MM.1S (cell line): ENCODE measurements at regions not wholly inside any gene's neighbourhood (a gene's known extent, or its start where the extent isn't known, plus 50 kb on each side); places are given as distances from the start of the nearest gene placed in this dataset.
"Not testable (repeated sequence)": the region's sequence is repeated elsewhere in the genome, so short reads cannot be mapped to it uniquely, and the experiment has no call there.

Source experiments
- DNase-seq: peaks from one replicate; pipeline ENCODE4 v3.0.0-alpha.2; 2015
- H2AFZ ChIP-seq: fragments of 300-600 bp; sonication (generic); 2 replicates; pipeline ENCODE4 v1.6.0; 2016; ENCODE audit warnings: antibody characterized with exemption, low read length
- H3F3A ChIP-seq: fragments of 300-600 bp; sonication (generic); 2 replicates; pipeline ENCODE4 v1.6.1; 2016; ENCODE audit warnings: mild to moderate bottlenecking, antibody characterized with exemption, low read length, moderate library complexity, mixed read lengths; ENCODE audit not compliant: insufficient read depth
- H3K27ac ChIP-seq: fragments of 300-600 bp; sonication (generic); 2 replicates; pipeline ENCODE4 v1.5.1; 2016; ENCODE audit warnings: mild to moderate bottlenecking, low read length
- H3K27me3 ChIP-seq: fragments of 300-600 bp; sonication (generic); replicated peaks from 2 replicates; pipeline ENCODE4 v1.6.0; 2016; ENCODE audit warnings: low read length; ENCODE audit not compliant: insufficient read depth
- H3K36me3 ChIP-seq: fragments of 300-600 bp; sonication (generic); replicated peaks from 2 replicates; pipeline ENCODE4 v1.6.1; 2016; ENCODE audit warnings: mild to moderate bottlenecking, low read length, mixed read lengths; ENCODE audit not compliant: insufficient read depth
- H3K4me1 ChIP-seq: fragments of 300-600 bp; sonication (generic); 2 replicates; pipeline ENCODE4 v1.6.1; 2016; ENCODE audit warnings: low read length, mixed read lengths
- H3K4me2 ChIP-seq: fragments of 300-600 bp; sonication (generic); 2 replicates; pipeline ENCODE4 v1.6.0; 2016; ENCODE audit warnings: low read depth, low read length
- H3K4me3 ChIP-seq: fragments of 300-600 bp; sonication (generic); 2 replicates; pipeline ENCODE4 v1.5.1; 2016; ENCODE audit warnings: low read length, mixed read lengths
- H3K79me2 ChIP-seq: fragments of 300-600 bp; sonication (generic); 2 replicates; pipeline ENCODE4 v1.6.1; 2016; ENCODE audit warnings: mixed run types, low read length, mixed read lengths
- H3K9ac ChIP-seq: fragments of 300-600 bp; sonication (generic); 2 replicates; pipeline ENCODE4 v1.6.1; 2016; ENCODE audit warnings: low read length, mixed read lengths
- H3K9me2 ChIP-seq: fragments of 300-600 bp; sonication (generic); replicated peaks from 2 replicates; pipeline ENCODE4 v1.6.1; 2016; ENCODE audit warnings: mild to moderate bottlenecking, low read length, mixed read lengths; ENCODE audit not compliant: insufficient read depth
- H3K9me3 ChIP-seq: fragments of 300-600 bp; sonication (generic); replicated peaks from 2 replicates; pipeline ENCODE4 v1.6.1; 2016; ENCODE audit warnings: mild to moderate bottlenecking, low read length, mixed read lengths; ENCODE audit not compliant: insufficient read depth
- H4K20me1 ChIP-seq: fragments of 300-600 bp; sonication (generic); 2 replicates; pipeline ENCODE4 v1.6.1; 2016; ENCODE audit warnings: mild to moderate bottlenecking, low read length, moderate library complexity, mixed read lengths; ENCODE audit not compliant: insufficient read depth

- not testable (repeated sequence) for H3K27ac ChIP-seq, H3K36me3 ChIP-seq, H3K4me2 ChIP-seq, H3K4me3 ChIP-seq, H4K20me1 ChIP-seq, H3K27me3 ChIP-seq, H3K9me2 ChIP-seq, H3K79me2 ChIP-seq, H3K9ac ChIP-seq, H3K9me3 ChIP-seq, H3F3A ChIP-seq, H2AFZ ChIP-seq, DNase-seq, H3K4me1 ChIP-seq
Observed at GRCh38 chr1:146763234-146763633, 174.9 kb upstream of the NBPF12 start.

DNA sequence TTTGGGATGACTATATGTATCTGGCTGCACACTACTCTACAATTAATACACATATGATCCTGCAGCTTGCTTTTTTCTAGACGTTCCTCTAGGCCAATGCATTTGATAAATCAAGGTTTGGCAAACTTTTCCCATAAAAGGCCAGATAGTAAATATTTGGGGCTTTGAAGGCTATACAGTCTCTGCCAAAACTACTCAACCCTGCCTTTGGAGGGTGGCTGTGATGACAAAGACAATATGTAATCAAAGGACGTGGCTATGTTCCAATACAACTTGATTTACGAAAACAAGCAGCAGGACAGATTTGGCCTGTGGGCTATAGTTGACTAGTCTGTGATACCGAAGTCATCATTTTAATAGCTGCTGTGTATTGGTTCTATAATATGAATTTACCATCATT lies 181.3 kb upstream of the NBPF12 start:
- H3K79me2 ChIP-seq, result not testable (repeated sequence)

DNA sequence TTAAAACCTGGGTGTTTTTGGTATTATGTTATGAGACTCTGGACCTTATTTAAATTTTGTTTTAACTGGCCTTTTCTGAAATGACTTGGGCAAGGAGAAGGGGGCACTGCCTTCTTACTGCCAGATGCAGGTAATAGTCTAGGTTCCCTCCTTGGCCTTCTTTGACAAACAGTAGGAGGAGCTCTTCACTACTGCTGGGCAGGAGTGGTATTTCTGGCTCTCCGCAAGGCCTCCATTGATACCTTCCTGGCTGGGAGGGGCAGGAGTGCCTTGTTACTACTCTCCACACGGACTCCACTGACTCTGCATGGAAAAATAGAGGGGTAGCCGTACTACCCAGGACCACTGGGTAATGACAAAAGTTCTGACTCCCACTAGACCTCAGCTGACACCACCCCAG lies 189.4 kb upstream of the NBPF12 start:
- H3K36me3 ChIP-seq, H3K9me3 ChIP-seq, H3K9ac ChIP-seq, H3K4me1 ChIP-seq, H3F3A ChIP-seq, H2AFZ ChIP-seq, H3K4me2 ChIP-seq, H3K4me3 ChIP-seq, H4K20me1 ChIP-seq, DNase-seq, H3K79me2 ChIP-seq, H3K27me3 ChIP-seq, H3K27ac ChIP-seq, H3K9me2 ChIP-seq: not testable (repeated sequence)

More for the DNA sequence above, 181.3 kb upstream of the NBPF12 start:
- not testable (repeated sequence) for H3K27ac ChIP-seq, DNase-seq, H3K9me3 ChIP-seq, H3K9ac ChIP-seq, H3K9me2 ChIP-seq, H3K36me3 ChIP-seq, H2AFZ ChIP-seq, H3K4me2 ChIP-seq, H3K4me3 ChIP-seq, H3K4me1 ChIP-seq, H3K27me3 ChIP-seq, H4K20me1 ChIP-seq, H3F3A ChIP-seq

GRCh38 chr1:146731981-146732680 lies 206.0 kb upstream of the NBPF12 start:
- H3K27me3 ChIP-seq, H3K27ac ChIP-seq, H3K9ac ChIP-seq, H3K4me2 ChIP-seq, DNase-seq, H3F3A ChIP-seq, H4K20me1 ChIP-seq, H3K4me3 ChIP-seq, H2AFZ ChIP-seq, H3K9me2 ChIP-seq, H3K36me3 ChIP-seq, H3K9me3 ChIP-seq, H3K79me2 ChIP-seq, H3K4me1 ChIP-seq: not testable (repeated sequence)

DNA sequence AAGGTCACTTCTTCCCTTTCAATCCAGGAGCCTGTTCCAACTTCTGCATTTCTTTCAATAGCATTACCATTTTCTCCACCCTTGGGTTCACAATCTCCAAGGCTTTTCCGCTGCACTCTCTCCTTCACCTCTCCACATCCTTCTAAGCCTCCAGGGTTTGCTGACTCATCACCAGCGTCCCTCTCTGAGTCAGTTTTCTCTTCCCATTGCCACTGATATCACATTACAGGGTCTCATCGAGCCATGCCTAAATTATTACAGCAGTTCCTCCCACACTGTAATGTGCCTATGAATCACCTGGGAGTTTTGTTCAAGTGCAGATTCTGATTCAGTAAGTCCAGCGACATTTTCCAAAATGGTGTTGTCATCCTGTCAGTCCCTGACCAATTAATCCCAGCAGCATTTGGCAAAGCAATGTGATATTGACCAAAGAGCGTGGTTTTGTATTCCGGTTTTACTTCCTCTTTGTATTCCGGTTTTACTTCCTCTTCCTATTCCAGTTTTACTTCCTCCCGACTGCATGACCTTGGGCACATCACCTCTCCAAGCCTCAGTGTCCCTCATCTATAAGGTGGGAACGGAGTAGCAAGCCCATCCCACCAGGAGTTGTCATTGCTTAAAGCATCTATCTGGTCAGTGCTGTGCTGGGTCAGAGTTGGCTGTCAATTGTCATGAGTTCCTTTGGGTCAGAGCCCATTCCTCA lies 208.3 kb upstream of the NBPF12 start:
- H3K9ac ChIP-seq, H3K4me1 ChIP-seq, H3F3A ChIP-seq, H3K4me3 ChIP-seq, DNase-seq, H2AFZ ChIP-seq, H3K27ac ChIP-seq, H3K36me3 ChIP-seq, H3K27me3 ChIP-seq, H3K9me3 ChIP-seq, H4K20me1 ChIP-seq, H3K79me2 ChIP-seq, H3K4me2 ChIP-seq, H3K9me2 ChIP-seq: not testable (repeated sequence)

GRCh38 chr1:146715054-146715453 lies 223.1 kb upstream of the NBPF12 start:
- H2AFZ ChIP-seq, H3F3A ChIP-seq, DNase-seq, H3K9me3 ChIP-seq, H4K20me1 ChIP-seq, H3K4me2 ChIP-seq, H3K9ac ChIP-seq, H3K9me2 ChIP-seq, H3K79me2 ChIP-seq, H3K27me3 ChIP-seq, H3K4me3 ChIP-seq, H3K36me3 ChIP-seq, H3K4me1 ChIP-seq, H3K27ac ChIP-seq: not testable (repeated sequence)

- not testable (repeated sequence) for H3K9me2 ChIP-seq, H3K79me2 ChIP-seq, H2AFZ ChIP-seq, H3K4me3 ChIP-seq, H3K27me3 ChIP-seq, H4K20me1 ChIP-seq, H3K36me3 ChIP-seq, H3K9me3 ChIP-seq, H3K9ac ChIP-seq, H3K27ac ChIP-seq, H3F3A ChIP-seq, H3K4me2 ChIP-seq, H3K4me1 ChIP-seq
- peak; percentile 41 for DNase-seq
Observed at GRCh38 chr1:146710838-146711521, 227.1 kb upstream of the NBPF12 start.

- H3K4me3 ChIP-seq, H3K79me2 ChIP-seq, H3K9me3 ChIP-seq, H3K36me3 ChIP-seq, H3K27me3 ChIP-seq, H4K20me1 ChIP-seq, H2AFZ ChIP-seq, H3K9ac ChIP-seq, H3K9me2 ChIP-seq, H3K27ac ChIP-seq, H3K4me1 ChIP-seq, H3K4me2 ChIP-seq, H3F3A ChIP-seq, DNase-seq: not testable (repeated sequence)
Observed at GRCh38 chr1:146709302-146709701, 228.8 kb upstream of the NBPF12 start.
